GM18507 (cell line): ENCODE measurements at regions not wholly inside any gene's neighbourhood (a gene's known extent, or its start where the extent isn't known, plus 50 kb on each side); places are given as distances from the start of the nearest gene placed in this dataset.
A peak's percentile ranks its signal among the peaks of the same experiment; 100 is the strongest.

Experiments used
- DNase-seq: peaks from one replicate; pipeline ENCODE4 v3.0.0; 2011; ENCODE audit warnings: low read depth; ENCODE audit not compliant: insufficient read length; ENCODE audit errors: extremely low spot score
- FAIRE-seq: peaks from 2 replicates; lab custom pipeline; 2011; peaks lifted over from hg19 to GRCh38; lab: Jason Lieb, UNC

- FAIRE-seq (no peak), DNase-seq (no peak)
Measured at GRCh38 chr3:130258532-130258952, 86.9 kb upstream of the COL6A5 start.

- DNase-seq (no peak), FAIRE-seq (no peak)
Measured at GRCh38 chr3:130259166-130259874, 86.2 kb upstream of the COL6A5 start.

- no peak for FAIRE-seq
- DNase-seq = no peak
Measured at GRCh38 chr3:130260918-130261317, 84.6 kb upstream of the COL6A5 start.

GRCh38 chr3:130263708-130264107, 81.8 kb upstream of the COL6A5 start:
- DNase-seq (no peak), FAIRE-seq (no peak)

DNA sequence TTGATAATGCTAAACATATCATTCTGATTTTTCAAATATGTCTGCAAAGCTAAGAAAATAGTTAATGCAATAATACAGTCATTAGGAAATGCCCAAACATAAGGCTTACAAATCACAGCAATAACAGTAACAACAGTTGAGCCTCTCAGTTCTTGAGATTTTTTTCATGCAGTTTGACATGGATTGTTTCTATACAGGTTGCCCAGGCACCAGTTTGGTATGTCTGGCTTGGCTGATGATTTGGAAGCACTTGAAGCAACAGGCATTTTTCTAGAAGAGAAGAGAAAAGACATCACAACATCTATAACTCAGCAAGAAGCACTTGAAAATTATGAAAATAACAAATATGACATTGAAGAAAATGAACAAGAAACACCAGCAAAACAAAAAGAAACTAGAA, 78.7 kb upstream of the COL6A5 start:
- DNase-seq (no peak), FAIRE-seq (no peak)

- DNase-seq (peak; percentile 2), FAIRE-seq (peak; percentile 89)
Measured at GRCh38 chr3:130276203-130276803, 69.2 kb upstream of the COL6A5 start.

GRCh38 chr3:130288670-130289069, 56.8 kb upstream of the COL6A5 start:
- FAIRE-seq = no peak

GRCh38 chr3:130291148-130291547, 54.3 kb upstream of the COL6A5 start:
- FAIRE-seq (no peak), DNase-seq (no peak)

More at GRCh38 chr3:130288670-130289069, 56.8 kb upstream of the COL6A5 start:
- DNase-seq = no peak

DNA sequence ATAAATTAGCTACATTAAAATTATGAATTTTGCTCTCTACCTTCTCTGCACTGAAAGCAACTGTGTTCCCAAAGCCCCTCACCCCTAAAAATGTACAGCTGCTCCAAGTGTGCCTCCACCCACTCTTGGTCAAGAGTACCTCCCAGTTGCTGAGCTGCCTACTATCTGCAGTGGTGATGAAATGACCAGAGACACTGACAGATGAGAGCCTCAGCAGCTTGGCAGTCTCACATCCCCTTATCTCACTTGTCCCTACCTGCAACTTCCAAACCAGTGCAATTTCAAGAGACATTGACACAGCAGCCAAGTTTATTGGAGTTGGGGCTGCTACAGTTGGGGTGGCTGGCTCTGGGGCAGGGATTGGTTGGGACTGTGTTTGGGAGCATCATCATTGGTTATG, 52.2 kb upstream of the COL6A5 start:
- DNase-seq (no peak), FAIRE-seq (no peak)
